A549 (cell line): ENCODE measurements at regions not wholly inside any gene's neighbourhood (a gene's known extent, or its start where the extent isn't known, plus 50 kb on each side); places are given as distances from the start of the nearest gene placed in this dataset.

ENCODE experiments used
- ATAC-seq, 2 experiments: fragments of 200-7000 bp in 1 of 2; fragments of >200 bp in 1 of 2; cut with Nextera tagmentation in 1 of 2; cut with Tn5 transposase in 1 of 2; 3 replicates each; pipeline versions ENCODE4 v1.8.0 to v1.9.1; 2018 to 2020; ENCODE audit warnings: mild to moderate bottlenecking in 1 of 2, moderate library complexity in 1 of 2
- CTCF ChIA-PET: fragments of 300-600 bp; sonication (Branson Sonifier 250); formaldehyde crosslinking; extraction: SDS; loops from one replicate; lab custom pipeline; 2021; ENCODE audit warnings: antibody characterized with exemption, inconsistent platforms; lab: Yijun Ruan, JAX
- POLR2A ChIA-PET: fragments of 350-600 bp; formaldehyde crosslinking; extraction: SDS; loops from one replicate; lab custom pipeline; 2021; ENCODE audit warnings: antibody characterized with exemption, inconsistent platforms; lab: Yijun Ruan, JAX
- DNase-seq, 2 experiments: peaks; one replicate each; pipeline versions ENCODE4 v3.0.0 to v3.0.0-alpha.2; 2011 to 2016; ENCODE audit warnings: low read depth in 1 of 2, low spot score in 1 of 2
- FAIRE-seq: peaks from 2 replicates; lab custom pipeline; 2011; peaks lifted over from hg19 to GRCh38; lab: Jason Lieb, UNC
- H3K27ac ChIP-seq, 2 experiments: fragments of >200 bp; sonication (Bioruptor Twin); formaldehyde crosslinking; 3 replicates each; pipeline ENCODE4 v1.5.1; 2016 to 2017
- H3K4me1 ChIP-seq: fragments of >200 bp; sonication (Bioruptor Twin); formaldehyde crosslinking; 3 replicates; pipeline ENCODE4 v1.6.1; 2016
- H3K4me2 ChIP-seq: fragments of >200 bp; sonication (Bioruptor Twin); formaldehyde crosslinking; 3 replicates; pipeline ENCODE4 v1.6.1; 2016
- H3K4me3 ChIP-seq: fragments of >200 bp; sonication (Bioruptor Twin); formaldehyde crosslinking; 3 replicates; pipeline ENCODE4 v1.5.1; 2016
- H3K9me3 ChIP-seq: fragments of >200 bp; sonication (Bioruptor Twin); formaldehyde crosslinking; 3 replicates; pipeline ENCODE4 v1.6.1; 2016
- CBX2 ChIP-seq: fragments of 200-600 bp; sonication (generic); IDR thresholded peaks from 2 replicates; pipeline ENCODE4 v1.6.1; 2016; ENCODE audit warnings: low read depth, mild to moderate bottlenecking, borderline replicate concordance
- CEBPB ChIP-seq, 2 experiments: fragments of >200 bp in 1 of 2; sonication (Bioruptor Twin) in 1 of 2; formaldehyde crosslinking in 1 of 2; IDR thresholded peaks; 2 replicates each; pipeline ENCODE4 v1.6.1; 2012 to 2016
- CHD4 ChIP-seq: fragments of 200-600 bp; sonication (generic); IDR thresholded peaks from 2 replicates; pipeline ENCODE4 v1.6.1; 2016; ENCODE audit warnings: antibody characterized with exemption, mild to moderate bottlenecking, borderline replicate concordance
- EHF ChIP-seq: fragments of 250-450 bp; sonication (Bioruptor Pico); IDR thresholded peaks from 2 replicates; pipeline ENCODE4 v1.5.0; 2020; ENCODE audit warnings: mild to moderate bottlenecking
- EHMT2 ChIP-seq: fragments of 200-600 bp; sonication (generic); IDR thresholded peaks from 2 replicates; pipeline ENCODE4 v1.6.1; 2016; ENCODE audit warnings: antibody characterized with exemption, low read depth, mild to moderate bottlenecking, moderate library complexity
- ESRRA ChIP-seq: fragments of 150-350 bp; IDR thresholded peaks from 2 replicates; pipeline ENCODE4 v1.6.1; 2014; ENCODE audit warnings: mild to moderate bottlenecking, low read length, borderline replicate concordance
- FOSL2 ChIP-seq, 2 experiments: fragments of 450-650 bp in 1 of 2; fragments of >200 bp in 1 of 2; sonication (Bioruptor Twin) in 1 of 2; formaldehyde crosslinking; IDR thresholded peaks; 2 replicates each; pipeline versions ENCODE4 v1.5.0 to v1.6.1; 2016 to 2020; ENCODE audit warnings: mild to moderate bottlenecking in 1 of 2, moderate library complexity in 1 of 2
- FOXS1 ChIP-seq: fragments of 250-450 bp; sonication (Bioruptor Pico); IDR thresholded peaks from 2 replicates; pipeline ENCODE4 v1.5.0; 2020; ENCODE audit warnings: mild to moderate bottlenecking, moderate library complexity
- HDAC2 ChIP-seq: fragments of 200-600 bp; sonication (generic); IDR thresholded peaks from 2 replicates; pipeline ENCODE4 v1.6.1; 2016
- HEYL ChIP-seq: fragments of 250-450 bp; sonication (Bioruptor Pico); IDR thresholded peaks from 2 replicates; pipeline ENCODE4 v1.8.0; 2021; ENCODE audit warnings: mild to moderate bottlenecking, moderate library complexity
- HOXB5 ChIP-seq: fragments of 250-450 bp; sonication (Bioruptor Pico); IDR thresholded peaks from 2 replicates; pipeline ENCODE4 v1.5.0; 2020; ENCODE audit warnings: mild to moderate bottlenecking, moderate library complexity
- JUN ChIP-seq, 2 experiments: fragments of >200 bp; sonication (Bioruptor Twin); formaldehyde crosslinking; IDR thresholded peaks; 2 replicates in 1 of 2; 3 replicates in 1 of 2; pipeline ENCODE4 v1.6.1; 2016 to 2017
- JUNB ChIP-seq: fragments of >200 bp; sonication (Bioruptor Twin); formaldehyde crosslinking; IDR thresholded peaks from 2 replicates; pipeline ENCODE4 v1.6.1; 2016
- MAZ ChIP-seq: fragments of 150-350 bp; IDR thresholded peaks from 2 replicates; pipeline ENCODE4 v1.6.1; 2014; ENCODE audit warnings: antibody characterized with exemption, low read depth, low read length, borderline replicate concordance
- NFE2L2 ChIP-seq: fragments of 150-350 bp; conservative IDR thresholded peaks from 2 replicates; pipeline ENCODE4 v1.6.1; 2014; ENCODE audit warnings: low read length
- NPAS2 ChIP-seq: fragments of 250-450 bp; sonication (Bioruptor Pico); IDR thresholded peaks from 2 replicates; pipeline ENCODE4 v1.8.0; 2022; ENCODE audit warnings: mild to moderate bottlenecking, moderate library complexity, borderline replicate concordance
- POLR2AphosphoS2 ChIP-seq: conservative IDR thresholded peaks from 2 replicates; pipeline ENCODE4 v1.6.1; 2012; ENCODE audit warnings: low read length, improper control_type of control experiment, inconsistent platforms
- RAD21 ChIP-seq, 2 experiments: fragments of >200 bp in 1 of 2; sonication (Bioruptor Twin) in 1 of 2; formaldehyde crosslinking in 1 of 2; IDR thresholded peaks in 1 of 2; conservative IDR thresholded peaks in 1 of 2; 2 replicates in 1 of 2; 3 replicates in 1 of 2; pipeline ENCODE4 v1.6.1; 2012 to 2018; ENCODE audit warnings: inconsistent platforms in 1 of 2
- RCOR1 ChIP-seq: fragments of 150-350 bp; IDR thresholded peaks from 2 replicates; pipeline ENCODE4 v1.6.1; 2014; ENCODE audit warnings: antibody characterized with exemption, low read length, low read depth
- RFX5 ChIP-seq: fragments of 450-650 bp; IDR thresholded peaks from 2 replicates; pipeline ENCODE4 v1.7.1; 2014; ENCODE audit warnings: antibody characterized with exemption, mild to moderate bottlenecking, moderate library complexity
- SMC3 ChIP-seq: fragments of >200 bp; sonication (Bioruptor Twin); formaldehyde crosslinking; IDR thresholded peaks from 3 replicates; pipeline ENCODE4 v1.6.1; 2018; ENCODE audit warnings: inconsistent platforms
- TP53 ChIP-seq: fragments of 250-450 bp; sonication (Bioruptor Pico); IDR thresholded peaks from 2 replicates; pipeline ENCODE4 v1.5.0; 2021; ENCODE audit warnings: mild to moderate bottlenecking, moderate library complexity
- ZNF302 ChIP-seq: fragments of 250-450 bp; sonication (Bioruptor Pico); IDR thresholded peaks from 2 replicates; pipeline ENCODE4 v1.9.0; 2021; ENCODE audit warnings: inconsistent platforms, mild to moderate bottlenecking, moderate library complexity
- ZSCAN20 ChIP-seq: fragments of 250-450 bp; sonication (Bioruptor Pico); IDR thresholded peaks from 2 replicates; pipeline ENCODE4 v1.8.0; 2022; ENCODE audit warnings: mild to moderate bottlenecking, moderate library complexity
- WGBS: methylation state at CpG from one replicate; pipeline ENCODE4 v1.1.6; 2017; ENCODE audit errors: missing lambda C conversion rate; 5-methylcytosine and 5-hydroxymethylcytosine counted together
- TF ChIP-seq, protein P1 (sequence below): fragments of 250-450 bp; sonication (Bioruptor Pico); IDR thresholded peaks from 2 replicates; pipeline ENCODE4 v1.5.0; 2021; ENCODE audit warnings: mild to moderate bottlenecking, moderate library complexity, borderline replicate concordance
- TF ChIP-seq, protein P2 (sequence below): fragments of >200 bp; sonication (Bioruptor Twin); formaldehyde crosslinking; IDR thresholded peaks from 3 replicates; pipeline ENCODE4 v1.5.1; 2016
- TF ChIP-seq, protein P3 (sequence below): fragments of >200 bp; sonication (Bioruptor Twin); formaldehyde crosslinking; IDR thresholded peaks from 2 replicates; pipeline ENCODE4 v1.6.1; 2016
- TF ChIP-seq, protein P4 (sequence below): IDR thresholded peaks from 2 replicates; pipeline ENCODE4 v1.6.1; 2012; ENCODE audit warnings: low read depth, borderline replicate concordance

DNA sequence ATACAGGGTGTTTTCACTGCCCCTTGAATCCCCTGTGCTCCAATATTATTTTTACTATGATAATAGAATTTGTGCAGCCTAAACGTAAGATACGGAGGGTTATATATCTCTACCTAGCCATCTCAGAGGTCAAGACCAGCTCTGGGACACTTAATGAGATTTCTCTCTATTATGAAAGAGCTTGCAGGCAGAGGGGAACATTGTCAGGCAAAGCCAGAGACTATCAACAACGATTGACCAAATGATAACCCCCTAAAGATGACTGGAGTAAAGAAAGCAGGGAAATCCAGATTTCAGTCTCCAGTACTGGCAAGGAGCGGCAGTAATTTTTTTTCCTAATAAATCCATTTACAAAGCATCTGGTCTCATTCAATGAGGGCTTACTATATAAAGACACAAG is 59.8 kb upstream of the LPAR1 start:
- H3K4me3 ChIP-seq: no peak overlapping the region
- no peak overlapping the region for H3K27ac ChIP-seq
- peaks cover 13% of the 10 kb centered on the region for H3K4me1 ChIP-seq
- DNase-seq: no peak
- POLR2A ChIA-PET: no interaction called here
- CTCF ChIA-PET: no interaction called here
- ATAC-seq: no peak
- no peak for FAIRE-seq
- no peak overlapping the region for H3K4me2 ChIP-seq
- no peaks in the 10 kb centered on the region for H3K9me3 ChIP-seq
- 72% methylated on average over 4 of the region's 4 CpGs for WGBS
- TF ChIP-seq RFX5 (no peak), EHF (CRISPR knock-in tag) (no peak), NPAS2 (CRISPR knock-in tag) (no peak), JUNB (no peak), FOSL2 (IDR thresholded peaks at IDR 0.05) (no peak), FOSL2 (CRISPR knock-in tag; IDR thresholded peaks at IDR 0.05) (no peak), CEBPB (IDR thresholded peaks at IDR 0.05) (no peak)
- TF ChIP-seq, protein P1, sequence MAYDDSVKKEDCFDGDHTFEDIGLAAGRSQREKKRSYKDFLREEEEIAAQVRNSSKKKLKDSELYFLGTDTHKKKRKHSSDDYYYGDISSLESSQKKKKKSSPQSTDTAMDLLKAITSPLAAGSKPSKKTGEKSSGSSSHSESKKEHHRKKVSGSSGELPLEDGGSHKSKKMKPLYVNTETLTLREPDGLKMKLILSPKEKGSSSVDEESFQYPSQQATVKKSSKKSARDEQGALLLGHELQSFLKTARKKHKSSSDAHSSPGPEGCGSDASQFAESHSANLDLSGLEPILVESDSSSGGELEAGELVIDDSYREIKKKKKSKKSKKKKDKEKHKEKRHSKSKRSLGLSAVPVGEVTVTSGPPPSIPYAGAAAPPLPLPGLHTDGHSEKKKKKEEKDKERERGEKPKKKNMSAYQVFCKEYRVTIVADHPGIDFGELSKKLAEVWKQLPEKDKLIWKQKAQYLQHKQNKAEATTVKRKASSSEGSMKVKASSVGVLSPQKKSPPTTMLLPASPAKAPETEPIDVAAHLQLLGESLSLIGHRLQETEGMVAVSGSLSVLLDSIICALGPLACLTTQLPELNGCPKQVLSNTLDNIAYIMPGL (CRISPR knock-in tag): no peak
- TF ChIP-seq, protein P2, sequence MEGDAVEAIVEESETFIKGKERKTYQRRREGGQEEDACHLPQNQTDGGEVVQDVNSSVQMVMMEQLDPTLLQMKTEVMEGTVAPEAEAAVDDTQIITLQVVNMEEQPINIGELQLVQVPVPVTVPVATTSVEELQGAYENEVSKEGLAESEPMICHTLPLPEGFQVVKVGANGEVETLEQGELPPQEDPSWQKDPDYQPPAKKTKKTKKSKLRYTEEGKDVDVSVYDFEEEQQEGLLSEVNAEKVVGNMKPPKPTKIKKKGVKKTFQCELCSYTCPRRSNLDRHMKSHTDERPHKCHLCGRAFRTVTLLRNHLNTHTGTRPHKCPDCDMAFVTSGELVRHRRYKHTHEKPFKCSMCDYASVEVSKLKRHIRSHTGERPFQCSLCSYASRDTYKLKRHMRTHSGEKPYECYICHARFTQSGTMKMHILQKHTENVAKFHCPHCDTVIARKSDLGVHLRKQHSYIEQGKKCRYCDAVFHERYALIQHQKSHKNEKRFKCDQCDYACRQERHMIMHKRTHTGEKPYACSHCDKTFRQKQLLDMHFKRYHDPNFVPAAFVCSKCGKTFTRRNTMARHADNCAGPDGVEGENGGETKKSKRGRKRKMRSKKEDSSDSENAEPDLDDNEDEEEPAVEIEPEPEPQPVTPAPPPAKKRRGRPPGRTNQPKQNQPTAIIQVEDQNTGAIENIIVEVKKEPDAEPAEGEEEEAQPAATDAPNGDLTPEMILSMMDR: no peak
- TF ChIP-seq, all 56 proteins: peak for 0

DNA sequence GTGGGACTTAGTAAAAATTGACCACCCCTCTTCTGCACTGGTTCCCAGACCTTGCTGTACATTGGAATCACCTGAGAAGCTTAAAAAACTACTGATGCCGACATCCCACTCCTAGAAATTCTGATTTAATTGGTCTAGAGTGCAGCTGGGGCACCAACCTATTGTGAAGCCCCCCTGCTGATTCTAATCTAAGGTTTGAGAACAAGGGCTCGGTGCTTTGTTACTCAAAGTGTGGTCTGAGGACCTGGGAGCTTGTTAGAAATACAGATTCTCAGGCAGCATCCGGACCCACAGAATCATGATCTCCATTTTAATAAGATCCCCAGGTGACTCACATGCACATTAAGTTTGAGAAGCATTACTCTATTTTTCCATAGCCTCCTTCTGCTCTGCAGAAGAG is 57.8 kb upstream of the LPAR1 start:
- WGBS: 80% methylated on average over 3 of the region's 3 CpGs
- ATAC-seq (no peak), FAIRE-seq (no peak), DNase-seq (no peak)
- H3K4me3 ChIP-seq: no peak overlapping the region
- TF ChIP-seq, protein P3, sequence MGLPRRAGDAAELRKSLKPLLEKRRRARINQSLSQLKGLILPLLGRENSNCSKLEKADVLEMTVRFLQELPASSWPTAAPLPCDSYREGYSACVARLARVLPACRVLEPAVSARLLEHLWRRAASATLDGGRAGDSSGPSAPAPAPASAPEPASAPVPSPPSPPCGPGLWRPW: no peak
- TF ChIP-seq TP53 (CRISPR knock-in tag) (no peak), NFE2L2 (no peak), HOXB5 (CRISPR knock-in tag) (no peak), RCOR1 (no peak)
- no peaks in the 10 kb centered on the region for H3K9me3 ChIP-seq
- ChIA-PET CTCF (no interaction called here), POLR2A (no interaction called here)
- no peak overlapping the region for H3K4me2 ChIP-seq
- no peak overlapping the region for H3K27ac ChIP-seq
- peaks cover 13% of the 10 kb centered on the region for H3K4me1 ChIP-seq

DNA sequence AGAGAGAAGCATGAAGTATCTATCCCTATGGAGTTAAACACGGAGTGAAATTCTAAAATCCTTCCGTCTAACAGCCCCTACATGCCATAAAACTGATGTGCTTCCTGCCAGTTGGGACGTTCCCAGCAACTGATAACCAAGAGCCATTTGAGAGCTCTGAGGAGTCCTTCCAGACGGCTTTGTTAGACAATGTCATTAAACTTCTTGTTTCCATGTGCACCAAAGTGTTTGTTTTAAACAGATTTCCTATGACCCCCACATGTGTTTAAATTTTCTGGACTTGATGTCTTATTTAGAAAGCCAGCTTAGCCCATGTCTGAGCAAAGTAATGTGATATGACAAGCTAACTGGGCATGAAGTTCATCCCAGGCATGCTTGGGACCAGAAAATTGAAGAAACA is 57.2 kb upstream of the LPAR1 start:
- H3K4me1 ChIP-seq: peaks cover 13% of the 10 kb centered on the region
- no peak overlapping the region for H3K4me3 ChIP-seq
- POLR2A ChIA-PET: no interaction called here
- no peak for DNase-seq
- no peak overlapping the region; a peak in 1 of 6 replicates for H3K27ac ChIP-seq
- no peak for ATAC-seq
- TF ChIP-seq MAZ: no peak
- no peak for TF ChIP-seq HEYL (CRISPR knock-in tag)
- TF ChIP-seq ZSCAN20 (CRISPR knock-in tag): no peak
- no peak for TF ChIP-seq SMC3
- no peak for TF ChIP-seq ESRRA
- no peak for TF ChIP-seq ZNF302 (CRISPR knock-in tag)
- no peak for TF ChIP-seq CBX2
- no peak for TF ChIP-seq EHMT2
- no peak for TF ChIP-seq HOXB5 (CRISPR knock-in tag)
- TF ChIP-seq POLR2AphosphoS2: no peak
- no peak for TF ChIP-seq RAD21 (conservative IDR thresholded peaks at IDR 0.05 in 1 of 2, IDR thresholded peaks at IDR 0.05 in 1 of 2)
- TF ChIP-seq, protein P4, sequence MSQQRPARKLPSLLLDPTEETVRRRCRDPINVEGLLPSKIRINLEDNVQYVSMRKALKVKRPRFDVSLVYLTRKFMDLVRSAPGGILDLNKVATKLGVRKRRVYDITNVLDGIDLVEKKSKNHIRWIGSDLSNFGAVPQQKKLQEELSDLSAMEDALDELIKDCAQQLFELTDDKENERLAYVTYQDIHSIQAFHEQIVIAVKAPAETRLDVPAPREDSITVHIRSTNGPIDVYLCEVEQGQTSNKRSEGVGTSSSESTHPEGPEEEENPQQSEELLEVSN: no peak
- TF ChIP-seq HDAC2: no peak
- TF ChIP-seq JUN (IDR thresholded peaks at IDR 0.05): no peak
- TF ChIP-seq RCOR1: no peak
- no peak for TF ChIP-seq CEBPB (IDR thresholded peaks at IDR 0.05)
- TF ChIP-seq CHD4: no peak
- no peak for TF ChIP-seq RFX5
- TF ChIP-seq FOXS1 (CRISPR knock-in tag): no peak
- TF ChIP-seq, all 56 proteins: peak for 0
- Histone ChIP-seq H3K9me3 (no peaks in the 10 kb centered on the region), H3K4me2 (no peak overlapping the region)
- WGBS: 85% methylated on average over 4 of the region's 4 CpGs
- CTCF ChIA-PET: no interaction called here
- no peak for FAIRE-seq
